NCI-H1105 treated with DMSO at 0.1 percent for 48 hours (cell line): ENCODE measurements at regions not wholly inside any gene's neighbourhood (a gene's known extent, or its start where the extent isn't known, plus 50 kb on each side); places are given as distances from the start of the nearest gene placed in this dataset.
A peak's percentile ranks its signal among the peaks of the same experiment; 100 is the strongest.
"Not testable (repeated sequence)": the region's sequence is repeated elsewhere in the genome, so short reads cannot be mapped to it uniquely, and the experiment has no call there.

Source experiments
- DNase-seq: peaks from one replicate; lab custom pipeline; 2025; lab: John Stamatoyannopoulos, UW

- DNase-seq, result no peak
These were observed 62.6 kb downstream of the ZIC1 start for GRCh38 chr3:147471741-147472140.

GRCh38 chr3:147472846-147473245, 63.7 kb downstream of the ZIC1 start:
- no peak for DNase-seq

- no peak for DNase-seq
These were observed 74.0 kb downstream of the ZIC1 start for GRCh38 chr3:147483145-147483544.

GRCh38 chr3:147483578-147483977, 74.4 kb downstream of the ZIC1 start:
- no peak for DNase-seq

- DNase-seq, result no peak
These were observed 83.9 kb downstream of the ZIC1 start for GRCh38 chr3:147493065-147493464.

- DNase-seq, result peak; percentile 95
These were observed 84.5 kb downstream of the ZIC1 start for GRCh38 chr3:147493666-147494065.

- no peak for DNase-seq
These were observed 88.1 kb downstream of the ZIC1 start for GRCh38 chr3:147497286-147497685.

GRCh38 chr3:147507638-147508286, 98.6 kb downstream of the ZIC1 start:
- no peak for DNase-seq

- no peak for DNase-seq
These were observed 100.3 kb downstream of the ZIC1 start for GRCh38 chr3:147509448-147509847.

- DNase-seq, result no peak
These were observed 104.6 kb downstream of the ZIC1 start for GRCh38 chr3:147513785-147514184.

GRCh38 chr3:147514366-147515160, 105.4 kb downstream of the ZIC1 start:
- DNase-seq, result no peak

GRCh38 chr3:147518465-147518864, 109.3 kb downstream of the ZIC1 start:
- DNase-seq, result no peak

GRCh38 chr3:147521646-147522045, 112.5 kb downstream of the ZIC1 start:
- no peak for DNase-seq

GRCh38 chr3:147522780-147523179, 113.6 kb downstream of the ZIC1 start:
- not testable (repeated sequence) for DNase-seq

GRCh38 chr3:147529551-147529950, 120.4 kb downstream of the ZIC1 start:
- DNase-seq, result no peak

GRCh38 chr3:147538034-147538433, 128.9 kb downstream of the ZIC1 start:
- DNase-seq, result no peak

- DNase-seq, result no peak
These were observed 131.8 kb downstream of the ZIC1 start for GRCh38 chr3:147540921-147541320.

- DNase-seq, result no peak
These were observed 135.1 kb downstream of the ZIC1 start for GRCh38 chr3:147544290-147544689.

- no peak for DNase-seq
These were observed 142.3 kb downstream of the ZIC1 start for GRCh38 chr3:147551491-147551890.

GRCh38 chr3:147554332-147554731, 145.2 kb downstream of the ZIC1 start:
- DNase-seq, result peak; percentile 35

GRCh38 chr3:147572970-147573340, 163.8 kb downstream of the ZIC1 start:
- DNase-seq, result no peak

GRCh38 chr3:147574621-147575020, 165.5 kb downstream of the ZIC1 start:
- peak; percentile 8 for DNase-seq

- DNase-seq, result no peak
These were observed 166.2 kb downstream of the ZIC1 start for GRCh38 chr3:147575391-147575790.

- DNase-seq, result no peak
These were observed 173.5 kb downstream of the ZIC1 start for GRCh38 chr3:147582642-147583041.
